H9 (cell line): ENCODE measurements at regions not wholly inside any gene's neighbourhood (a gene's known extent, or its start where the extent isn't known, plus 50 kb on each side); places are given as distances from the start of the nearest gene placed in this dataset.

ENCODE experiments used
- DNase-seq: peaks from one replicate; pipeline ENCODE4 v3.0.0-alpha.2; 2017
- H2AFZ ChIP-seq: one replicate; pipeline ENCODE4 v1.6.1; 2013; ENCODE audit warnings: mild to moderate bottlenecking, low read length, control low read depth, moderate library complexity
- H2AK5ac ChIP-seq: 2 replicates; pipeline ENCODE4 v1.6.1; 2013; ENCODE audit warnings: low read length, control low read depth, mixed read lengths; ENCODE audit not compliant: insufficient read length
- H2BK120ac ChIP-seq: one replicate; pipeline ENCODE4 v1.6.1; 2013; ENCODE audit warnings: low read depth, mild to moderate bottlenecking, low read length, control low read depth, inconsistent platforms; ENCODE audit not compliant: poor library complexity, severe bottlenecking
- H2BK12ac ChIP-seq: 2 replicates; pipeline ENCODE4 v1.6.1; 2013; ENCODE audit warnings: low read length, control low read depth, mixed read lengths, low read depth; ENCODE audit not compliant: insufficient read length
- H2BK15ac ChIP-seq: 2 replicates; pipeline ENCODE4 v1.6.1; 2013; ENCODE audit warnings: low read depth, low read length, control low read depth
- H2BK20ac ChIP-seq: one replicate; pipeline ENCODE4 v1.6.1; 2013; ENCODE audit warnings: low read depth, mild to moderate bottlenecking, low read length, control low read depth, inconsistent platforms; ENCODE audit not compliant: poor library complexity, severe bottlenecking
- H2BK5ac ChIP-seq: 2 replicates; pipeline ENCODE4 v1.6.1; 2013; ENCODE audit warnings: low read length, control low read depth, mixed read lengths; ENCODE audit not compliant: insufficient read length
- H3K14ac ChIP-seq: 2 replicates; pipeline ENCODE4 v1.6.1; 2013; ENCODE audit warnings: low read length, control low read depth; ENCODE audit not compliant: insufficient read depth
- H3K18ac ChIP-seq: 2 replicates; pipeline ENCODE4 v1.6.1; 2013; ENCODE audit warnings: low read depth, mild to moderate bottlenecking, mixed read lengths, low read length, control low read depth; ENCODE audit not compliant: insufficient read length
- H3K23ac ChIP-seq: 2 replicates; pipeline ENCODE4 v1.6.1; 2013; ENCODE audit warnings: low read length, control low read depth, mixed read lengths, low read depth; ENCODE audit not compliant: insufficient read length
- H3K23me2 ChIP-seq: 2 replicates; pipeline ENCODE4 v1.6.1; 2013; ENCODE audit warnings: low read depth, mild to moderate bottlenecking, mixed read lengths, low read length, control low read depth; ENCODE audit not compliant: insufficient read length, poor library complexity, severe bottlenecking
- H3K27ac ChIP-seq: 2 replicates; pipeline ENCODE4 v1.5.1; 2013; ENCODE audit warnings: low read length, control low read depth, mixed read lengths, low read depth; ENCODE audit not compliant: insufficient read length
- H3K27me3 ChIP-seq: 2 replicates; pipeline ENCODE4 v1.6.1; 2013; ENCODE audit warnings: low read length, control low read depth, inconsistent platforms; ENCODE audit not compliant: insufficient read depth
- H3K4ac ChIP-seq: 2 replicates; pipeline ENCODE4 v1.6.1; 2013; ENCODE audit warnings: low read depth, mild to moderate bottlenecking, control low read depth, inconsistent platforms, low read length, moderate library complexity
- H3K4me1 ChIP-seq: 2 replicates; pipeline ENCODE4 v1.6.1; 2013; ENCODE audit warnings: low read length, control low read depth, inconsistent platforms; ENCODE audit not compliant: insufficient read depth
- H3K4me2 ChIP-seq: 2 replicates; pipeline ENCODE4 v1.6.1; 2013; ENCODE audit warnings: low read length, control low read depth, mixed read lengths; ENCODE audit not compliant: insufficient read length, insufficient read depth
- H3K56ac ChIP-seq: 2 replicates; pipeline ENCODE4 v1.6.1; 2013; ENCODE audit warnings: low read depth, mild to moderate bottlenecking, mixed read lengths, low read length, control low read depth; ENCODE audit not compliant: insufficient read length
- H3K79me1 ChIP-seq: 2 replicates; pipeline ENCODE4 v1.6.1; 2013; ENCODE audit warnings: low read depth, mild to moderate bottlenecking, moderate library complexity, low read length, control low read depth, inconsistent platforms; ENCODE audit not compliant: insufficient read depth, poor library complexity, severe bottlenecking
- H3K79me2 ChIP-seq: 2 replicates; pipeline ENCODE4 v1.6.1; 2013; ENCODE audit warnings: low read length, control low read depth, inconsistent platforms; ENCODE audit not compliant: insufficient read depth
- H3K9ac ChIP-seq: 2 replicates; pipeline ENCODE4 v1.6.1; 2013; ENCODE audit warnings: low read length, control low read depth, mixed read lengths; ENCODE audit not compliant: insufficient read length; ENCODE audit errors: extremely low read depth
- H3K9me3 ChIP-seq: one replicate; pipeline ENCODE4 v1.6.1; 2013; ENCODE audit warnings: low read depth, low read length, inconsistent platforms; ENCODE audit not compliant: control insufficient read depth
- H3T11ph ChIP-seq: one replicate; pipeline ENCODE4 v1.6.1; 2013; ENCODE audit warnings: mild to moderate bottlenecking, low read length, control low read depth, inconsistent platforms
- H4K20me1 ChIP-seq: one replicate; pipeline ENCODE4 v1.6.1; 2013; ENCODE audit not compliant: control insufficient read depth, insufficient read length, insufficient read depth
- H4K5ac ChIP-seq: 2 replicates; pipeline ENCODE4 v1.6.1; 2013; ENCODE audit warnings: low read depth, mild to moderate bottlenecking, mixed read lengths, low read length, control low read depth; ENCODE audit not compliant: insufficient read length
- H4K8ac ChIP-seq: replicated peaks from 2 replicates; pipeline ENCODE4 v1.6.1; 2013; ENCODE audit warnings: low read length, control low read depth, mixed read lengths, low read depth; ENCODE audit not compliant: insufficient read length
- H4K91ac ChIP-seq: 2 replicates; pipeline ENCODE4 v1.6.1; 2013; ENCODE audit warnings: low read depth, mild to moderate bottlenecking, moderate library complexity, mixed read lengths, low read length, control low read depth; ENCODE audit not compliant: insufficient read length
- H3K27ac Mint-ChIP-seq, 3 experiments: 2 replicates in 2 of 3; 3 replicates in 1 of 3; pipeline ENCODE4 v1.8.0; 2020 to 2021; ENCODE audit warnings: mixed read lengths in 3 of 3, mild to moderate bottlenecking in 1 of 3, moderate library complexity in 1 of 3
- H3K27me3 Mint-ChIP-seq: 2 replicates; pipeline ENCODE4 v1.8.0; 2021; ENCODE audit warnings: low read depth, mild to moderate bottlenecking, moderate library complexity, mixed read lengths
- H3K36me3 Mint-ChIP-seq, 3 experiments: 2 replicates in 2 of 3; 3 replicates in 1 of 3; pipeline ENCODE4 v1.8.0; 2020 to 2021; ENCODE audit warnings: low read depth in 3 of 3, mixed read lengths in 3 of 3; ENCODE audit not compliant: insufficient read depth in 1 of 3
- H3K4me1 Mint-ChIP-seq, 2 experiments: 2 replicates each; pipeline ENCODE4 v1.8.0; 2020; ENCODE audit warnings: mixed read lengths in 2 of 2
- H3K4me3 Mint-ChIP-seq, 2 experiments: 2 replicates in 1 of 2; 3 replicates in 1 of 2; pipeline ENCODE4 v1.8.0; 2020 to 2021; ENCODE audit warnings: mild to moderate bottlenecking in 2 of 2, mixed read lengths in 2 of 2, moderate library complexity in 1 of 2
- H3K9me3 Mint-ChIP-seq, 2 experiments: 2 replicates in 1 of 2; 3 replicates in 1 of 2; pipeline ENCODE4 v1.8.0; 2020; ENCODE audit warnings: mild to moderate bottlenecking in 2 of 2, mixed read lengths in 2 of 2, moderate library complexity in 1 of 2
- CTCF ChIP-seq: fragments of 200-600 bp; sonication (generic); conservative IDR thresholded peaks from 3 replicates; pipeline ENCODE4 v1.8.0; 2021; ENCODE audit warnings: antibody characterized with exemption, mild to moderate bottlenecking
- WGBS: extraction: QIAGEN DNeasy Blood & Tissue Kit; methylation state at CpG from one replicate; pipeline ENCODE4 v1.1.7; 2013; ENCODE audit warnings: missing lambda C conversion rate, low lambda C conversion rate, mixed read lengths; ENCODE audit not compliant: insufficient read length; ENCODE audit errors: extremely low coverage; 5-methylcytosine and 5-hydroxymethylcytosine counted together

- no peak overlapping the region for H3T11ph ChIP-seq
These were observed 822.3 kb downstream of the LUZP2 start for GRCh38 chr11:25319127-25319526.

More at GRCh38 chr11:25319127-25319526, 822.3 kb downstream of the LUZP2 start:
- Histone ChIP-seq H3K18ac (no peak overlapping the region), H3K4me2 (no peak overlapping the region), H3K27ac (no peak overlapping the region), H3K23ac (no peak overlapping the region), H2AK5ac (no peak overlapping the region), H3K79me2 (no peaks in the 10 kb centered on the region), H3K14ac (no peak overlapping the region), H2BK12ac (no peak overlapping the region), H2BK20ac (no peak overlapping the region), H3K79me1 (no peaks in the 10 kb centered on the region), H3K4ac (no peak overlapping the region), H2AFZ (no peak overlapping the region), H3K27me3 (no peaks in the 10 kb centered on the region), H3K4me1 (no peaks in the 10 kb centered on the region), H2BK120ac (no peak overlapping the region), H2BK15ac (no peak overlapping the region), H4K5ac (no peak overlapping the region), H3K9ac (no peak overlapping the region), H4K91ac (no peak overlapping the region), H3K23me2 (no peaks in the 10 kb centered on the region), H2BK5ac (no peak overlapping the region), H4K8ac (no peak overlapping the region), H4K20me1 (no peaks in the 10 kb centered on the region), H3K9me3 (no peaks in the 10 kb centered on the region), H3K56ac (no peak overlapping the region)
- WGBS: no CpG with 5 or more reads among the region's 2 CpGs
- Mint-ChIP-seq H3K36me3 (no peaks in the 10 kb centered on the region; a peak in 1 of 7 replicates), H3K9me3 (no peaks in the 10 kb centered on the region), H3K27ac (no peak overlapping the region), H3K27me3 (no peaks in the 10 kb centered on the region), H3K4me3 (no peak overlapping the region), H3K4me1 (no peaks in the 10 kb centered on the region; a peak in 1 of 4 replicates)
- no peak for TF ChIP-seq CTCF
- DNase-seq: no peak
